Tibial nerve (tissue), 3 donors: ENCODE measurements at regions not wholly inside any gene's neighbourhood (a gene's known extent, or its start where the extent isn't known, plus 50 kb on each side); places are given as distances from the start of the nearest gene placed in this dataset.

Experiments
- POLR2A ChIP-seq, 2 donors: fragments of 450-650 bp; IDR thresholded peaks; one replicate each; pipeline ENCODE4 v1.6.1; 2017; ENCODE audit warnings: antibody characterized with exemption in 2 of 2, mild to moderate bottlenecking in 2 of 2, moderate library complexity in 2 of 2
- TF ChIP-seq, protein P1 (sequence below), 5 experiments: fragments of 200-600 bp in 3 of 5; fragments of 450-650 bp in 2 of 5; sonication (generic) in 3 of 5; IDR thresholded peaks; one replicate each; pipeline ENCODE4 v1.5.1; 2016 to 2019; ENCODE audit warnings: antibody characterized with exemption in 5 of 5, mild to moderate bottlenecking in 3 of 5, moderate library complexity in 2 of 5

DNA sequence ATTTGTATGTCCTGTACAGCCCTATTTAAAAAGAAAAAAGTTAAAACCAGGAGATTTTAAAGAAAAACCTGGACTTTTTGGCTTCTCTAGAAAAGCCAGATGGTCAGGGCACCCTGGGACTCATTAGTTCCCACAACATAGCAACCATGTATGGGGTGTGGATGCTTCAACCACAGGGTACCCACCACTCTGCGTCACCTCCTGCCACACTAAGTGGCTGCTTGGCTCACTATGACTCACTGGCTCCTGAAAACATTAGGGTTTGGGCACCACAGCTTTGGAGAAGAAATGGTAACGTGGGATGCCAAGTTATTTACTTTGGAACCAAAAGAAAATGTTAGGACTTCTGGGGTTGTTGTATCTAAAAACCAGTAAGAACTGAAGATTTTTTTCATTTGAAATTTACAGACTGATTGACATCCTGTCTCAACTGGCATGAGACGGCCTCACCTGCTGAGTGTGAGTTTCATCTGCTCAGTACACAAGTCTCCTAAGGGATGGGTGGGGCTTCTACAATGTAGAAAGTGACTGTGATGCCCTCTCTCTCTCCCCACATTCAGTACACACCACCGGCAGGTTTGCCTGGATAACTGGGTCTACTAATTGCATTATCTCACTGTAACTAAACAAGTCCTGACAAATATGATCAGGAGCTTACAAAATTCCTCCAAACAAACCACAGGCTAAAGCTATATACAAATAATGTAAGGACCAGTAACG is 103.9 kb downstream of the ESM1 start:
- TF ChIP-seq, protein P1, sequence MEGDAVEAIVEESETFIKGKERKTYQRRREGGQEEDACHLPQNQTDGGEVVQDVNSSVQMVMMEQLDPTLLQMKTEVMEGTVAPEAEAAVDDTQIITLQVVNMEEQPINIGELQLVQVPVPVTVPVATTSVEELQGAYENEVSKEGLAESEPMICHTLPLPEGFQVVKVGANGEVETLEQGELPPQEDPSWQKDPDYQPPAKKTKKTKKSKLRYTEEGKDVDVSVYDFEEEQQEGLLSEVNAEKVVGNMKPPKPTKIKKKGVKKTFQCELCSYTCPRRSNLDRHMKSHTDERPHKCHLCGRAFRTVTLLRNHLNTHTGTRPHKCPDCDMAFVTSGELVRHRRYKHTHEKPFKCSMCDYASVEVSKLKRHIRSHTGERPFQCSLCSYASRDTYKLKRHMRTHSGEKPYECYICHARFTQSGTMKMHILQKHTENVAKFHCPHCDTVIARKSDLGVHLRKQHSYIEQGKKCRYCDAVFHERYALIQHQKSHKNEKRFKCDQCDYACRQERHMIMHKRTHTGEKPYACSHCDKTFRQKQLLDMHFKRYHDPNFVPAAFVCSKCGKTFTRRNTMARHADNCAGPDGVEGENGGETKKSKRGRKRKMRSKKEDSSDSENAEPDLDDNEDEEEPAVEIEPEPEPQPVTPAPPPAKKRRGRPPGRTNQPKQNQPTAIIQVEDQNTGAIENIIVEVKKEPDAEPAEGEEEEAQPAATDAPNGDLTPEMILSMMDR (IDR thresholded peaks at IDR 0.05) = no peak
- TF ChIP-seq POLR2A (IDR thresholded peaks at IDR 0.05) = no peak
